Liver (tissue), 3 donors: ENCODE measurements at regions not wholly inside any gene's neighbourhood (a gene's known extent, or its start where the extent isn't known, plus 50 kb on each side); places are given as distances from the start of the nearest gene placed in this dataset.

Experiments
- GABPA ChIP-seq, 2 donors: IDR thresholded peaks in 1 of 2; conservative IDR thresholded peaks in 1 of 2; 2 replicates each; pipeline ENCODE4 v1.6.1; 2016; ENCODE audit warnings: antibody characterized with exemption in 2 of 2, mild to moderate bottlenecking in 1 of 2, moderate library complexity in 1 of 2
- RAD21 ChIP-seq, 2 donors: IDR thresholded peaks; 2 replicates each; pipeline ENCODE4 v1.6.1; 2016; ENCODE audit warnings: antibody characterized with exemption in 2 of 2, mild to moderate bottlenecking in 2 of 2
- TAF1 ChIP-seq: conservative IDR thresholded peaks from 2 replicates; pipeline ENCODE4 v1.6.1; 2016; ENCODE audit warnings: antibody characterized with exemption, mild to moderate bottlenecking
- TF ChIP-seq, protein P1 (sequence below): fragments of 150-350 bp; IDR thresholded peaks from 2 replicates; pipeline ENCODE4 v1.5.1; 2017; ENCODE audit warnings: improper control_type of control experiment, low read depth, low read length; ENCODE audit not compliant: missing input control
- donor health status: healthy.
- donor health status: healthy.

DNA sequence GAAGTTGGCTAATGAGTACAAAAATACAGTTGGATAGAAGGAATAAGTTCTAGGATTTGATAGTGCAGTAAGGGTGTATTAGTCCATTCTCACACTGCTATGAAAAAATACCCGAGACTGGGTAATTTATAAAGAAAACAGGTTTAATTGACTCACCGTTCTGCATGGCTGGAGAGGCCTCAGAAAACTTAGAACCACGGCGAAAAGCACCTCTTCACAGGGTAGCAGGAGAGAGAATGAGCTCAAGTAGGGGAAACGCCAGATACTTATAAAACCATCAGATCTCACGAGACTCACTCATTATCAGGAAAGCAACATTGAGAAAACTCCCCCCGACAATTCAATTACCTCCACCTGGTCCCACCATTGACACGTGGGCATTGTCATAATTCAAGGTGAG lies 483.3 kb downstream of the TUSC7 start:
- TF ChIP-seq GABPA (IDR thresholded peaks at IDR 0.05 in 1 of 2, conservative IDR thresholded peaks at IDR 0.05 in 1 of 2) (no peak), RAD21 (IDR thresholded peaks at IDR 0.05) (no peak), TAF1 (no peak)
- TF ChIP-seq, protein P1, sequence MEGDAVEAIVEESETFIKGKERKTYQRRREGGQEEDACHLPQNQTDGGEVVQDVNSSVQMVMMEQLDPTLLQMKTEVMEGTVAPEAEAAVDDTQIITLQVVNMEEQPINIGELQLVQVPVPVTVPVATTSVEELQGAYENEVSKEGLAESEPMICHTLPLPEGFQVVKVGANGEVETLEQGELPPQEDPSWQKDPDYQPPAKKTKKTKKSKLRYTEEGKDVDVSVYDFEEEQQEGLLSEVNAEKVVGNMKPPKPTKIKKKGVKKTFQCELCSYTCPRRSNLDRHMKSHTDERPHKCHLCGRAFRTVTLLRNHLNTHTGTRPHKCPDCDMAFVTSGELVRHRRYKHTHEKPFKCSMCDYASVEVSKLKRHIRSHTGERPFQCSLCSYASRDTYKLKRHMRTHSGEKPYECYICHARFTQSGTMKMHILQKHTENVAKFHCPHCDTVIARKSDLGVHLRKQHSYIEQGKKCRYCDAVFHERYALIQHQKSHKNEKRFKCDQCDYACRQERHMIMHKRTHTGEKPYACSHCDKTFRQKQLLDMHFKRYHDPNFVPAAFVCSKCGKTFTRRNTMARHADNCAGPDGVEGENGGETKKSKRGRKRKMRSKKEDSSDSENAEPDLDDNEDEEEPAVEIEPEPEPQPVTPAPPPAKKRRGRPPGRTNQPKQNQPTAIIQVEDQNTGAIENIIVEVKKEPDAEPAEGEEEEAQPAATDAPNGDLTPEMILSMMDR: no peak
